H1 (cell line): ENCODE measurements at regions not wholly inside any gene's neighbourhood (a gene's known extent, or its start where the extent isn't known, plus 50 kb on each side); places are given as distances from the start of the nearest gene placed in this dataset.

ENCODE experiments used
- RAD21 ChIP-seq, 2 experiments: IDR thresholded peaks in 1 of 2; conservative IDR thresholded peaks in 1 of 2; 2 replicates each; pipeline ENCODE4 v1.6.1; 2011; ENCODE audit warnings: low read depth in 2 of 2, low read length in 2 of 2, improper control_type of control experiment in 1 of 2, inconsistent platforms in 1 of 2, mild to moderate bottlenecking in 1 of 2, moderate library complexity in 1 of 2

DNA sequence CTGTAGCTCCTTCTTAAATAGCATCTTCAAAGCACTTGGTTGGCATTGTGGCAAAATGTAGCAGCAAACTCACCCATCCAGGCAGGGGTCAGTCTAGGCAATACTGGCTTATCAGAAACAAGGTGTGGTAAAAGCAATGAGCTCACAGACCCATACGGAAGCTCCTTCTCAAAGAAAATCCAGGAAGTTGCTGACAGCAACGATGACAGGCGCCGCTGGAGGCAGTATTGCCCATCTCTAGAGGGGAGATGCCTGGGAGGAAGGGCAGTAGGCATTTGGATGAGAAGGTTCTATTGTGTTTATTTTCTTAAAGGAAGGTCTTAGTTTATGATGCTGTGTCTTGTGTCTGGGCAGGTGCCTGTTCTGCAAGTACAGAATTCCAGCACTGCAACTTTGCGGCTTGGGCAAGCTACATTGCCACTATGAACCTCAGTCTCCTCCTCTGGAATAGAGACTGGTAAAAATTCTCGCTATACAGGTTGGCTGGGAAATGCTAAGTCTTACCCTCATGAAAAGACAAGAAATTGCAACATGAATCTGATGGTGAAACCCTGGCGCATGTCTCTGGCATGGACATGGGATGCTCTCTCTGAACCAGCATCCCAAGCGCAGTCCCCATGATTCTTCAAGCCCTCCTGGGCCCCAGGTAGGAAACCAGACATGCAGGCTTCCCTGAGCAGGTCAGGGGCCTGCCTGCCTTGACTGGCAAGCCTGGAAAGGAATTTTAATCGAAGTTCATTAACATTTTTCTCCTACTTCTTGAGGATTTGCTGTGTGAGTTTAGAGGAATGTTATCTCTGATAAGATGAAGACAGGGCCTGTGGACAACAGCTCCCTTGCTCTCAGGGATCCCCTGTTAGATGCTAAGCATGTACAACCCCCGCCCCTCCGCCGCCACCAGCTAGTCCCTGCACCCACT is 156.0 kb downstream of the TFCP2L1 start (continued):
- TF ChIP-seq RAD21 (IDR thresholded peaks at IDR 0.05 in 1 of 2, conservative IDR thresholded peaks at IDR 0.05 in 1 of 2; ENCODE audit: low read depth in 2 of 2, low read length in 2 of 2), result peak; percentile 82 to 86
- TF ChIP-seq, all 59 proteins: peak for 5
